ENCODE measurements at regions not wholly inside any gene's neighbourhood (a gene's known extent, or its start where the extent isn't known, plus 50 kb on each side); places are given as distances from the start of the nearest gene placed in this dataset.

GRCh38 chr21:41045534-41046268 is 122.3 kb upstream of the BACE2 start:
- H3K4me3 ChIP-seq (ENCODE audit: low read depth, low read length) = no peak overlapping the region
- TF ChIP-seq, protein P1, sequence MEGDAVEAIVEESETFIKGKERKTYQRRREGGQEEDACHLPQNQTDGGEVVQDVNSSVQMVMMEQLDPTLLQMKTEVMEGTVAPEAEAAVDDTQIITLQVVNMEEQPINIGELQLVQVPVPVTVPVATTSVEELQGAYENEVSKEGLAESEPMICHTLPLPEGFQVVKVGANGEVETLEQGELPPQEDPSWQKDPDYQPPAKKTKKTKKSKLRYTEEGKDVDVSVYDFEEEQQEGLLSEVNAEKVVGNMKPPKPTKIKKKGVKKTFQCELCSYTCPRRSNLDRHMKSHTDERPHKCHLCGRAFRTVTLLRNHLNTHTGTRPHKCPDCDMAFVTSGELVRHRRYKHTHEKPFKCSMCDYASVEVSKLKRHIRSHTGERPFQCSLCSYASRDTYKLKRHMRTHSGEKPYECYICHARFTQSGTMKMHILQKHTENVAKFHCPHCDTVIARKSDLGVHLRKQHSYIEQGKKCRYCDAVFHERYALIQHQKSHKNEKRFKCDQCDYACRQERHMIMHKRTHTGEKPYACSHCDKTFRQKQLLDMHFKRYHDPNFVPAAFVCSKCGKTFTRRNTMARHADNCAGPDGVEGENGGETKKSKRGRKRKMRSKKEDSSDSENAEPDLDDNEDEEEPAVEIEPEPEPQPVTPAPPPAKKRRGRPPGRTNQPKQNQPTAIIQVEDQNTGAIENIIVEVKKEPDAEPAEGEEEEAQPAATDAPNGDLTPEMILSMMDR (IDR thresholded peaks at IDR 0.05; ENCODE audit: low read depth, low read length, missing control alignments) = peak; percentile 50
- DNase-seq = no peak
- H3K27ac ChIP-seq = no peak overlapping the region
- no peaks in the 10 kb centered on the region for H3K27me3 ChIP-seq (replicated peaks)
- in situ Hi-C loops (cut with HindIII; ENCODE audit: low pct_ligation_motif_present, low sequenced_read_pairs) = no loop called here
- no peaks in the 10 kb centered on the region for H3K36me3 ChIP-seq (replicated peaks)

DNA sequence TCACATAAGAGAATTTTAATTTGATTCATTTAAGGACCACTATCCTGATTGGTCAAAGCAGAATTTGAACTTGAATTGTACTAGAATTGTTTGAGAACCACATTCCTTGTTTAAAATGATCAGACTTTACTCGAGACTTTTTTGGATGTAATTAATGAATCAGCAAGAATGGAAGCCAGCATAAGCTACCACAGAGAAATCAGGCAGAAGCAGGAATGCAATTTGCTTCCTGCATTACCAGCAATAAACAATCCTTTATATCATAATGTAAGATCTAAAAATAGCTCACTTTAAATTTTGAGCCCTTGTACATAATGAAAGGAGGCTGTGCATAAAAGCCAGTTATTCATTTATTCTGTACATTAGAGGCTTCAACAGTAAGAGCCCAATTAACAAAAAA is 119.8 kb upstream of the BACE2 start:
- TF ChIP-seq, protein P1 (IDR thresholded peaks at IDR 0.05; ENCODE audit: low read depth, low read length, missing control alignments) = no peak
- DNase-seq = no peak
- in situ Hi-C loops (cut with HindIII; ENCODE audit: low pct_ligation_motif_present, low sequenced_read_pairs) = no loop called here
- Histone ChIP-seq H3K36me3 (replicated peaks) (no peaks in the 10 kb centered on the region), H3K4me3 (ENCODE audit: low read depth, low read length) (no peak overlapping the region), H3K27me3 (replicated peaks) (no peaks in the 10 kb centered on the region), H3K27ac (no peak overlapping the region)

DNA sequence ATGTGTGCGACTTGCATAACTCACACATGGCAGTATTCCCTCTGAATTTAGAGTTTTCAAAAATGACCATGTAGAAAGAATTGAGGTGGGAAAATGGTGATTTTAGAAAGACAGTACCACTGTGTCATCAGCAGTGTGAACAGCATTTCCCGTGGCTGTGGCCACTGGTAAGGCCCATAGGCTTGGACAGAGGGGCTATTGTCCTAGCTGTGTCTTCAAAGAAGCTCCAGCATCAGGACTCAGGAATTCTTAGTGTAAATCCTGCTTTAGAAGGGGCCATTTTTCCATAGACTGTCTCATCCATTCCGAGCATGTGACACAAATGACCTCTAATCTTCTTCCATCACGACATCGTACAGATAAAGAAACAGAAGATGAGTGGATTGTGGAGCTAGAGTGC is 119.3 kb upstream of the BACE2 start:
- no peak for DNase-seq
- no peaks in the 10 kb centered on the region for H3K36me3 ChIP-seq (replicated peaks)
- no peak overlapping the region for H3K27ac ChIP-seq
- no peak overlapping the region for H3K4me3 ChIP-seq (ENCODE audit: low read depth, low read length)
- TF ChIP-seq, protein P1 (IDR thresholded peaks at IDR 0.05; ENCODE audit: low read depth, low read length, missing control alignments) = no peak
- in situ Hi-C loops (cut with HindIII; ENCODE audit: low pct_ligation_motif_present, low sequenced_read_pairs) = no loop called here
- H3K27me3 ChIP-seq (replicated peaks) = no peaks in the 10 kb centered on the region

GRCh38 chr21:41052820-41053555 is 115.0 kb upstream of the BACE2 start:
- Histone ChIP-seq H3K27me3 (replicated peaks) (no peaks in the 10 kb centered on the region), H3K4me3 (ENCODE audit: low read depth, low read length) (no peak overlapping the region), H3K36me3 (replicated peaks) (no peaks in the 10 kb centered on the region), H3K27ac (no peak overlapping the region)
- TF ChIP-seq, protein P1 (IDR thresholded peaks at IDR 0.05; ENCODE audit: low read depth, low read length, missing control alignments) = no peak
- DNase-seq = no peak
- in situ Hi-C loops (cut with HindIII; ENCODE audit: low pct_ligation_motif_present, low sequenced_read_pairs) = no loop called here

GRCh38 chr21:41054018-41054578 is 113.9 kb upstream of the BACE2 start:
- DNase-seq = no peak
- TF ChIP-seq, protein P1 (IDR thresholded peaks at IDR 0.05; ENCODE audit: low read depth, low read length, missing control alignments) = no peak
- no peaks in the 10 kb centered on the region for H3K36me3 ChIP-seq (replicated peaks)
- H3K27me3 ChIP-seq (replicated peaks) = no peaks in the 10 kb centered on the region
- no peak overlapping the region for H3K27ac ChIP-seq
- no peak overlapping the region for H3K4me3 ChIP-seq (ENCODE audit: low read depth, low read length)
- in situ Hi-C loops (cut with HindIII; ENCODE audit: low pct_ligation_motif_present, low sequenced_read_pairs) = no loop called here
